ENCODE measurements at regions not wholly inside any gene's neighbourhood (a gene's known extent, or its start where the extent isn't known, plus 50 kb on each side); places are given as distances from the start of the nearest gene placed in this dataset.

- Histone ChIP-seq H3K4me3 (ENCODE audit: low read depth in 1 of 2, low read length in 2 of 2) (no peak overlapping the region), H3K9me3 (ENCODE audit: control insufficient read depth in 2 of 2, insufficient read depth in 1 of 2, low read depth in 1 of 2, low read length in 1 of 2) (no peaks in the 10 kb centered on the region), H3K36me3 (ENCODE audit: control insufficient read depth in 2 of 2, insufficient read depth in 2 of 2, low read length in 1 of 2) (no peaks in the 10 kb centered on the region), H3K4me1 (ENCODE audit: control insufficient read depth in 2 of 2, insufficient read depth in 2 of 2, low read length in 1 of 2) (no peaks in the 10 kb centered on the region), H3K27me3 (ENCODE audit: control insufficient read depth in 1 of 2, insufficient read depth in 2 of 2, low read length in 2 of 2) (no peaks in the 10 kb centered on the region), H3K27ac (ENCODE audit: low read depth in 2 of 2, low read length in 1 of 2) (no peak overlapping the region)
Measured at GRCh38 chr18:47427072-47427471, 175.6 kb upstream of the SKOR2 start.

- Histone ChIP-seq H3K4me3 (ENCODE audit: low read depth in 1 of 2, low read length in 2 of 2) (no peak overlapping the region), H3K4me1 (ENCODE audit: control insufficient read depth in 2 of 2, insufficient read depth in 2 of 2, low read length in 1 of 2) (no peaks in the 10 kb centered on the region), H3K9me3 (ENCODE audit: control insufficient read depth in 2 of 2, insufficient read depth in 1 of 2, low read depth in 1 of 2, low read length in 1 of 2) (no peaks in the 10 kb centered on the region), H3K27me3 (ENCODE audit: control insufficient read depth in 1 of 2, insufficient read depth in 2 of 2, low read length in 2 of 2) (no peaks in the 10 kb centered on the region), H3K27ac (ENCODE audit: low read depth in 2 of 2, low read length in 1 of 2) (no peak overlapping the region), H3K36me3 (ENCODE audit: control insufficient read depth in 2 of 2, insufficient read depth in 2 of 2, low read length in 1 of 2) (no peaks in the 10 kb centered on the region)
- 62 to 74% methylated on average over 7 of the region's 7 CpGs for WGBS, 2 donors
Measured at GRCh38 chr18:47425365-47425764, 173.9 kb upstream of the SKOR2 start.

GRCh38 chr18:47422524-47422923 is 171.1 kb upstream of the SKOR2 start:
- peaks cover 0 to 4% of the 10 kb centered on the region in 2 donors for H3K27me3 ChIP-seq (ENCODE audit: control insufficient read depth in 1 of 2, insufficient read depth in 2 of 2, low read length in 2 of 2)
- H3K9me3 ChIP-seq (ENCODE audit: control insufficient read depth in 2 of 2, insufficient read depth in 1 of 2, low read depth in 1 of 2, low read length in 1 of 2), result no peaks in the 10 kb centered on the region
- WGBS, 2 donors, result 58 to 69% methylated on average over 6 of the region's 6 CpGs
- H3K4me3 ChIP-seq (ENCODE audit: low read depth in 1 of 2, low read length in 2 of 2), result no peak overlapping the region
- H3K36me3 ChIP-seq (ENCODE audit: control insufficient read depth in 2 of 2, insufficient read depth in 2 of 2, low read length in 1 of 2), result no peaks in the 10 kb centered on the region
- no peak overlapping the region for H3K27ac ChIP-seq (ENCODE audit: low read depth in 2 of 2, low read length in 1 of 2)
- no peaks in the 10 kb centered on the region for H3K4me1 ChIP-seq (ENCODE audit: control insufficient read depth in 2 of 2, insufficient read depth in 2 of 2, low read length in 1 of 2)

GRCh38 chr18:47420130-47420529 is 168.7 kb upstream of the SKOR2 start:
- WGBS, 2 donors, result 45 to 53% methylated on average over 4 of the region's 4 CpGs
- Histone ChIP-seq H3K27ac (ENCODE audit: low read depth in 2 of 2, low read length in 1 of 2) (no peak overlapping the region), H3K27me3 (ENCODE audit: control insufficient read depth in 1 of 2, insufficient read depth in 2 of 2, low read length in 2 of 2) (peaks cover 0 to 4% of the 10 kb centered on the region in 2 donors), H3K4me3 (ENCODE audit: low read depth in 1 of 2, low read length in 2 of 2) (no peak overlapping the region), H3K9me3 (ENCODE audit: control insufficient read depth in 2 of 2, insufficient read depth in 1 of 2, low read depth in 1 of 2, low read length in 1 of 2) (no peaks in the 10 kb centered on the region), H3K4me1 (ENCODE audit: control insufficient read depth in 2 of 2, insufficient read depth in 2 of 2, low read length in 1 of 2) (no peaks in the 10 kb centered on the region), H3K36me3 (ENCODE audit: control insufficient read depth in 2 of 2, insufficient read depth in 2 of 2, low read length in 1 of 2) (no peaks in the 10 kb centered on the region)

GRCh38 chr18:47418746-47419145 is 167.3 kb upstream of the SKOR2 start:
- H3K4me3 ChIP-seq (ENCODE audit: low read depth in 1 of 2, low read length in 2 of 2), result no peak overlapping the region
- H3K9me3 ChIP-seq (ENCODE audit: control insufficient read depth in 2 of 2, insufficient read depth in 1 of 2, low read depth in 1 of 2, low read length in 1 of 2), result no peaks in the 10 kb centered on the region
- WGBS, 2 donors, result 49 to 54% methylated on average over 3 of the region's 3 CpGs
- peaks cover 0 to 4% of the 10 kb centered on the region in 2 donors for H3K27me3 ChIP-seq (ENCODE audit: control insufficient read depth in 1 of 2, insufficient read depth in 2 of 2, low read length in 2 of 2)
- no peaks in the 10 kb centered on the region for H3K36me3 ChIP-seq (ENCODE audit: control insufficient read depth in 2 of 2, insufficient read depth in 2 of 2, low read length in 1 of 2)
- H3K27ac ChIP-seq (ENCODE audit: low read depth in 2 of 2, low read length in 1 of 2), result no peak overlapping the region
- H3K4me1 ChIP-seq (ENCODE audit: control insufficient read depth in 2 of 2, insufficient read depth in 2 of 2, low read length in 1 of 2), result no peaks in the 10 kb centered on the region

- H3K27ac ChIP-seq (ENCODE audit: low read depth in 2 of 2, low read length in 1 of 2), result no peak overlapping the region
- no peaks in the 10 kb centered on the region for H3K4me1 ChIP-seq (ENCODE audit: control insufficient read depth in 2 of 2, insufficient read depth in 2 of 2, low read length in 1 of 2)
- H3K27me3 ChIP-seq (ENCODE audit: control insufficient read depth in 1 of 2, insufficient read depth in 2 of 2, low read length in 2 of 2), result peaks cover 0 to 4% of the 10 kb centered on the region in 2 donors
- no peaks in the 10 kb centered on the region for H3K36me3 ChIP-seq (ENCODE audit: control insufficient read depth in 2 of 2, insufficient read depth in 2 of 2, low read length in 1 of 2)
- no peak overlapping the region for H3K4me3 ChIP-seq (ENCODE audit: low read depth in 1 of 2, low read length in 2 of 2)
- H3K9me3 ChIP-seq (ENCODE audit: control insufficient read depth in 2 of 2, insufficient read depth in 1 of 2, low read depth in 1 of 2, low read length in 1 of 2), result no peaks in the 10 kb centered on the region
- WGBS, 2 donors, result 55 to 59% methylated on average over 2 of the region's 2 CpGs
Measured at GRCh38 chr18:47417807-47418206, 166.3 kb upstream of the SKOR2 start.

GRCh38 chr18:47415881-47416280 is 164.4 kb upstream of the SKOR2 start:
- 50 to 56% methylated on average over 4 of the region's 4 CpGs for WGBS, 2 donors
- peaks cover 0 to 4% of the 10 kb centered on the region in 2 donors for H3K27me3 ChIP-seq (ENCODE audit: control insufficient read depth in 1 of 2, insufficient read depth in 2 of 2, low read length in 2 of 2)

DNA sequence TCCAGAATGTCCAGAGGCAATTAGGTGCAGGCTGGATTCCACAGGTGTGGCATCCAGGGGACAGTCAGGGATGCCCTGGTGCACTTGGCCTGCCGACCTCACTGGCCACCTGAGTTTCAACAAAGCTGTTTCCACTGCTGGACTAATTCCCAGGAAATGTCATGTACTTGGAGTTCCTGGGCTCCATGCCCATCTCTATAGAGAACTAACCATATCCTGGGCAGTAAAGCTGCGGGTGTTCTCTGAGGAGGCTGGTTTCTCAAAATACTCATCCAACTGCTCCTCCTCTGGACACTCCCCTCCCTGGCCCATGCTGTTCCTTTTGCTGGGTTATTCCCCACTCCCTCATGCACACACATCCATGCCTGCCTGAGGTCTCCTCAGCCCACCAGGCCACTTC is 161.9 kb upstream of the SKOR2 start:
- no peaks in the 10 kb centered on the region for H3K4me1 ChIP-seq (ENCODE audit: control insufficient read depth in 2 of 2, insufficient read depth in 2 of 2, low read length in 1 of 2)
- no peaks in the 10 kb centered on the region for H3K36me3 ChIP-seq (ENCODE audit: control insufficient read depth in 2 of 2, insufficient read depth in 2 of 2, low read length in 1 of 2)
- no peaks in the 10 kb centered on the region for H3K27me3 ChIP-seq (ENCODE audit: control insufficient read depth in 1 of 2, insufficient read depth in 2 of 2, low read length in 2 of 2)
- 24 to 27% methylated on average over 2 of the region's 2 CpGs for WGBS, 2 donors
- no peak overlapping the region for H3K27ac ChIP-seq (ENCODE audit: low read depth in 2 of 2, low read length in 1 of 2)
- H3K4me3 ChIP-seq (ENCODE audit: low read depth in 1 of 2, low read length in 2 of 2), result no peak overlapping the region
- H3K9me3 ChIP-seq (ENCODE audit: control insufficient read depth in 2 of 2, insufficient read depth in 1 of 2, low read depth in 1 of 2, low read length in 1 of 2), result no peaks in the 10 kb centered on the region

More at GRCh38 chr18:47415881-47416280, 164.4 kb upstream of the SKOR2 start:
- Histone ChIP-seq H3K4me1 (ENCODE audit: control insufficient read depth in 2 of 2, insufficient read depth in 2 of 2, low read length in 1 of 2) (no peaks in the 10 kb centered on the region), H3K4me3 (ENCODE audit: low read depth in 1 of 2, low read length in 2 of 2) (no peak overlapping the region), H3K36me3 (ENCODE audit: control insufficient read depth in 2 of 2, insufficient read depth in 2 of 2, low read length in 1 of 2) (no peaks in the 10 kb centered on the region), H3K9me3 (ENCODE audit: control insufficient read depth in 2 of 2, insufficient read depth in 1 of 2, low read depth in 1 of 2, low read length in 1 of 2) (no peaks in the 10 kb centered on the region), H3K27ac (ENCODE audit: low read depth in 2 of 2, low read length in 1 of 2) (no peak overlapping the region)

- H3K9me3 ChIP-seq (ENCODE audit: control insufficient read depth in 2 of 2, insufficient read depth in 1 of 2, low read depth in 1 of 2, low read length in 1 of 2), result no peaks in the 10 kb centered on the region
- H3K27me3 ChIP-seq (ENCODE audit: control insufficient read depth in 1 of 2, insufficient read depth in 2 of 2, low read length in 2 of 2), result no peaks in the 10 kb centered on the region
- H3K27ac ChIP-seq (ENCODE audit: low read depth in 2 of 2, low read length in 1 of 2), result no peak overlapping the region
- H3K36me3 ChIP-seq (ENCODE audit: control insufficient read depth in 2 of 2, insufficient read depth in 2 of 2, low read length in 1 of 2), result no peaks in the 10 kb centered on the region
- H3K4me1 ChIP-seq (ENCODE audit: control insufficient read depth in 2 of 2, insufficient read depth in 2 of 2, low read length in 1 of 2), result no peaks in the 10 kb centered on the region
- WGBS, 2 donors, result 30 to 65% methylated on average over 1 of the region's 1 CpG
- H3K4me3 ChIP-seq (ENCODE audit: low read depth in 1 of 2, low read length in 2 of 2), result no peak overlapping the region
Measured at GRCh38 chr18:47412924-47413323, 161.5 kb upstream of the SKOR2 start.

- Histone ChIP-seq H3K36me3 (ENCODE audit: control insufficient read depth in 2 of 2, insufficient read depth in 2 of 2, low read length in 1 of 2) (no peaks in the 10 kb centered on the region), H3K4me1 (ENCODE audit: control insufficient read depth in 2 of 2, insufficient read depth in 2 of 2, low read length in 1 of 2) (no peaks in the 10 kb centered on the region), H3K27ac (ENCODE audit: low read depth in 2 of 2, low read length in 1 of 2) (no peak overlapping the region), H3K4me3 (ENCODE audit: low read depth in 1 of 2, low read length in 2 of 2) (no peak overlapping the region), H3K9me3 (ENCODE audit: control insufficient read depth in 2 of 2, insufficient read depth in 1 of 2, low read depth in 1 of 2, low read length in 1 of 2) (no peaks in the 10 kb centered on the region), H3K27me3 (ENCODE audit: control insufficient read depth in 1 of 2, insufficient read depth in 2 of 2, low read length in 2 of 2) (no peaks in the 10 kb centered on the region)
- WGBS, 2 donors, result 41 to 60% methylated on average over 1 of the region's 1 CpG
Measured at GRCh38 chr18:47411159-47411558, 159.7 kb upstream of the SKOR2 start.

Measured in esophagus (tissue), 2 donors.